ENCODE measurements at regions not wholly inside any gene's neighbourhood (a gene's known extent, or its start where the extent isn't known, plus 50 kb on each side); places are given as distances from the start of the nearest gene placed in this dataset.
"Not testable (repeated sequence)": the region's sequence is repeated elsewhere in the genome, so short reads cannot be mapped to it uniquely, and the experiment has no call there.

- TF ChIP-seq, protein P1, sequence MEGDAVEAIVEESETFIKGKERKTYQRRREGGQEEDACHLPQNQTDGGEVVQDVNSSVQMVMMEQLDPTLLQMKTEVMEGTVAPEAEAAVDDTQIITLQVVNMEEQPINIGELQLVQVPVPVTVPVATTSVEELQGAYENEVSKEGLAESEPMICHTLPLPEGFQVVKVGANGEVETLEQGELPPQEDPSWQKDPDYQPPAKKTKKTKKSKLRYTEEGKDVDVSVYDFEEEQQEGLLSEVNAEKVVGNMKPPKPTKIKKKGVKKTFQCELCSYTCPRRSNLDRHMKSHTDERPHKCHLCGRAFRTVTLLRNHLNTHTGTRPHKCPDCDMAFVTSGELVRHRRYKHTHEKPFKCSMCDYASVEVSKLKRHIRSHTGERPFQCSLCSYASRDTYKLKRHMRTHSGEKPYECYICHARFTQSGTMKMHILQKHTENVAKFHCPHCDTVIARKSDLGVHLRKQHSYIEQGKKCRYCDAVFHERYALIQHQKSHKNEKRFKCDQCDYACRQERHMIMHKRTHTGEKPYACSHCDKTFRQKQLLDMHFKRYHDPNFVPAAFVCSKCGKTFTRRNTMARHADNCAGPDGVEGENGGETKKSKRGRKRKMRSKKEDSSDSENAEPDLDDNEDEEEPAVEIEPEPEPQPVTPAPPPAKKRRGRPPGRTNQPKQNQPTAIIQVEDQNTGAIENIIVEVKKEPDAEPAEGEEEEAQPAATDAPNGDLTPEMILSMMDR (IDR thresholded peaks at IDR 0.05; ENCODE audit: control extremely low read depth, extremely low read depth, low read depth, missing control alignments), result no peak
- no peak for DNase-seq (ENCODE audit: extremely low spot score)
- CTCF ChIA-PET, result no interaction called here
- POLR2A ChIA-PET, result no interaction called here
Observed at GRCh38 chr2:16202266-16203020, 262.1 kb downstream of the MYCN start.

- ChIA-PET CTCF (no interaction called here), POLR2A (no interaction called here)
- no peak for DNase-seq (ENCODE audit: extremely low spot score)
- TF ChIP-seq, protein P1 (IDR thresholded peaks at IDR 0.05; ENCODE audit: control extremely low read depth, extremely low read depth, low read depth, missing control alignments), result no peak
Observed at GRCh38 chr2:16201848-16202247, 261.5 kb downstream of the MYCN start.

- CTCF ChIA-PET, result no interaction called here
- POLR2A ChIA-PET, result no interaction called here
- TF ChIP-seq, protein P1 (IDR thresholded peaks at IDR 0.05; ENCODE audit: control extremely low read depth, extremely low read depth, low read depth, missing control alignments), result no peak
- DNase-seq (ENCODE audit: extremely low spot score), result no peak
Observed at GRCh38 chr2:16200554-16201193, 260.3 kb downstream of the MYCN start.

DNA sequence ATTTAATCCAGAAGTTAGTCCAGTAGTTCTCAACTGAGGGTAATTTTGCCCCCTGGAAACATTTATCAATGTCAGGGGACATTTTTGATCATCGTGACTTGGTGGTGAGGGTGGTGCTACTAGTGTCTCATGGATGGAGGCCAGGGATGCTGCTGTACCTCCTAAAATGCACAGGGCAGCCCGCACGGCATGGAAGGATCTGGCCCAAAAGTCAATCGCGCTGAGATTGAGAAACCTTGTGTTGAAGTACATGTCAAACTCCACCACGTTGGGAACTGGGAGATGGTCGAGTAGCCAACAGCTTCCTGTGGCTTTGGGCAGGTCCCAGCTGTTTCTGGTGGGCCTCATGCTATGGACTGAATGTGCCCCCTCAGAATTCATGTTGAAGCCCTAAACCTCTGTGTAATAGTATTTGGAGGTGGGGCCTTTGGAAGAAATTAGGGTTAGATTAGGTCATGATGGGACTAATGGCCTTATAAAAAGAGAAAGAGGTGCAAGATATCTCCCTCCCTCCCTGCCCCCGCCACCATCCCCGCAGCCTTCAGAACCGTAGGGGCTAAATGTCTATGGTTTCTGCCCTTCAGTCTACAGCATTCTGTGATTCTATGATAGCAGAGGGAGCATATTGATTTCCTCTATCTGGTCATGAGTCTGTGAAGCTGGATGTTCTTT, 259.7 kb downstream of the MYCN start:
- POLR2A ChIA-PET, result no interaction called here
- CTCF ChIA-PET, result no interaction called here
- TF ChIP-seq, protein P1 (IDR thresholded peaks at IDR 0.05; ENCODE audit: control extremely low read depth, extremely low read depth, low read depth, missing control alignments), result no peak

GRCh38 chr2:16199241-16199640, 258.9 kb downstream of the MYCN start:
- POLR2A ChIA-PET; CTCF ChIA-PET; DNase-seq (ENCODE audit: extremely low spot score): not testable (repeated sequence)

More for the DNA sequence above, 259.7 kb downstream of the MYCN start:
- no peak for DNase-seq (ENCODE audit: extremely low spot score)

DNA sequence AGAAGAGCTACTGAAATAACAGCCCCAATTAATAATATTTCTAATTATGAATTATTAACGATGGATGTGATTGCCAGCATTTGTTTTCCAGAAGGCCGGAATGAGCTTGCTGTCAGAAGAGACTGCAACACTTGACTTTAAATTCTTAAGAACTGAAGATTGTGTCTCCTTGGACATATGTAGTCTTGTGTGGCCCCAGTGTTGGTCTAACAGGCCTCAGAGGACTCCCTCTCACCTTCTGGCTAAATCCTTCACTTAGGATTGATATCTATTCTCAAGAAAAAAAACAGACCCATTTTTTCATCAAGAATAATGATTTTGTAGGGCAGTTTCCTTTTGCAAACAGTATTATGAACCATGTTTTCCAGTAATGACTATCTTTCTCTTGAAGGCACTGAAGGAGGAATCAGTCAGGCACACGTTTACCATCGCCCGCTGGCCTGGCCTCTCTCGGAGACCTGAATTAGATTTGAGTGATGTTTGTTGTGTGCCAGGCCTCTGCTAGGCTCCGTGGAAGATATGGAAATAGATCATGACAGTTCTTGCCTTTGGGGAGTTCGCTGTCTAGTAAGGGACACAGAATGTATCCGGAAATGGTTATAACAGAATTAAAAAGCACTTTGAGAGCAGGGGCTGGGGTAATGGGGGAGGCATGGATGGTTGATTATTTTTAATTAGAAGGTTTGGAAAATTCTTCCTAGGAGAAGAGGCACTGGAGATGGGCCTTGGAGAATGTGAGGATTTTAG, 258.0 kb downstream of the MYCN start:
- no peak for DNase-seq (ENCODE audit: extremely low spot score)
- TF ChIP-seq, protein P1 (IDR thresholded peaks at IDR 0.05; ENCODE audit: control extremely low read depth, extremely low read depth, low read depth, missing control alignments), result no peak
- CTCF ChIA-PET, result interaction anchor here (1.1 kb wide), 1 partner anchor 9 kb away, joined by 3 read pairs; no protein-coding TSS in a partner anchor
- POLR2A ChIA-PET, result no interaction called here

Measured in GM10248 (cell line).